ENCODE measurements at regions not wholly inside any gene's neighbourhood (a gene's known extent, or its start where the extent isn't known, plus 50 kb on each side); places are given as distances from the start of the nearest gene placed in this dataset.

DNA sequence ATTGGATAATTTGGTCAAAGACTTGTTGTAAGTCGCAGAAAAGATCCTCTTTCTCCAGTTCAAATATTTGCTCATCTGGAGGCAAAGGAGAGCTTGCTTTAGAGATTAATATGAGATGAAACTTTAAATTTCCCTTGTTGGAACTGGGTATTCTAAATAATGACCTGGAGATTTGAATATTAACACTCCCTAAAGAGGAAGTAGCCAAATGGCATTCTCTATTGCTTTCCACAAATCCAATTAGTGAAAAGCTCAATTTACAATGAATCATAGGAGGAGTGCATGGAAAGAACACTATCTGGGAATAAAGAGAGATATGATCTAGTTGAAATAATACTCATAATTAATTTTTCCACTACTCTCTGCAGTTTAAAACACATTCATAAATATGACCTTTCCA, 641.6 kb upstream of the TENM4 start:
- no peak for FAIRE-seq

DNA sequence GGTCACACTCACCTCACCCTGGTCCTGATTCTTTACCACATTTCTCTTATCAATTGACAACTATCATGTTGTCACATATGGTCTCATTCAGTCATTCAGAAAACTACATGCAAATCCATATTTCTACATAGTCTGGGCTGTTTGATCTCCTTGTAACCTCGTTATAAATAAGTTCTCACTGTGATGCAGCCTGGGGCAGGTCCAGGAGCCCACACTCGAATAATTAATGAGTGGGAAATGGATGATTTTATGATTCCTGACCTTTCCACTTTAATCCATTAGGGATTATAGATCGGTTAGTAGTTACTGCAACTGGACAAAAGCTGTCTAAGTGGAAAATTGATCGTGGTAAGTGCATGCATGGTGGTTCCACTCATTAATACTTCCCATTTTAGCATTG, 636.3 kb upstream of the TENM4 start:
- no peak for FAIRE-seq

DNA sequence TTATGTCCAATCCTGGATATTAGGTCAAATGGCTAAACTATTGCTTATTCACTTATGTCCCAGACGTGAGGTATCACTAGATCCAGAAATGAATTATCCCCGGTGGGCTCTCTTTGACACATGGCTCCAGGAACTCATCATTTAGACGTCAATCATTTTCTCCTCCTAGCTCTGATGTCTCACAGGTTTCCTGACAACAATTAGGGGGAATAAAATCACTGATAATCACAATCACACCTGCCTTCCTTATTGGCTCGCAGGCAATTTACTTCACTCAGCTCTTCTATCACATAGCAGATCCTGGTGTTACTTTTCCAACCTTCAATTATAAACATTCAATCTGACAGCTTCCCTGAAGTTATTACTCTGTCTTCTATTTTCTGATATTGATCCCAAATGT, 634.0 kb upstream of the TENM4 start:
- FAIRE-seq = no peak

DNA sequence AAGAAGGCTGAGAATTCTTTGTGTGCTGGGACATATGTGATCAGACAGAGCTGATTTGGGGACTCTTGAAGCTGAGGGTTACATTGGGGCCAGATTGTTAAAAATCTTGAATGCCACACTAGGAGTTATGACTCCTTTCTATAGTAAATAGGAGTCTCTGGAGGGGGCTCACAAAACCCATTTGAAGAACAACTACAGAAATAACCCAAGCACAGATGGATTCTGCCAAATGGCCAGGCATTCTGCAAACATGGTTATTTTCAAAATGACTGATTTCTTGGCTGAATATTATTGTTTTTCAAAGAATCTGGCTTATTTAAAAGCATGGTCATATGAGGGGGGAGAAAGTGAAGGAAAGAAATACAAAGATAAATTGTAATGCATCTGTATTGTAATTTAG, 625.5 kb upstream of the TENM4 start:
- no peak for FAIRE-seq

DNA sequence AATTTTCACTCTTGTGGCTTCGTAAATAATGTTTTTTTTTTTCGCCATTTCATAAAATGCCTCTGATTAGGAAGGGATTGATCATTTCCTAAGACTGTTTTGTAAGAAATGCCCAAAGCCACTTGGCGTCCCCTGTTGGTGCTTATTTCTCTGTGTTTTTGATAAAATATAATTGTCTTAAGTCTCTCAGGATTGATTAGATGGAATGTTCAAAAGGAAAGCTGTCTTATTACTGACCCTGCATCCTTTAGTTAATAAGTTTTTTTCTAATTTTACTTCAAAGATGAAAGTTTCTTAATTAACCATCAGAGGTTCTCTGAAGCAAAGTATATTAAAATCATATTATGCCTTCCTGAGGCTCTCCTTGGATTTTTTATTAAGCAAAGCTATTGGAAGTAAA, 624.3 kb upstream of the TENM4 start:
- FAIRE-seq = no peak

DNA sequence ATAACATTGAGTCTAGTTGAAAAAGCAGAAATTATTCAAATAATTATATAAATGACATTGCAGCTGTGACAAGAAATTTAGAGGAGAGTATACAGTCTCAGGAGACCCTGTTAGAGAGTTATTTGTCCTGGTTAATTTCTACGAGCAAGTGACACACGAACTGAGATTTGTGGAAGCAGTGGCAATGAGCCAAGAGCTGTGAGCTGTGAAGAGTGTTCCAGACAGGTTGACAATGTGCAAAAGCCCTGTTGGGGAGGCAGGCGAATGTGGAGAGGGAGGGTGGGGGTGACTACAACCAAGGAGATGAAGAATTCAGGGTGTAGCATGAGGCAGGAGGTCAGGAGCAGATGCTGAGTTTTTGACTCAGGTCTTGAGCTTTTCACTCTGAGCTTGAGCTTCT, 620.2 kb upstream of the TENM4 start:
- no peak for FAIRE-seq

DNA sequence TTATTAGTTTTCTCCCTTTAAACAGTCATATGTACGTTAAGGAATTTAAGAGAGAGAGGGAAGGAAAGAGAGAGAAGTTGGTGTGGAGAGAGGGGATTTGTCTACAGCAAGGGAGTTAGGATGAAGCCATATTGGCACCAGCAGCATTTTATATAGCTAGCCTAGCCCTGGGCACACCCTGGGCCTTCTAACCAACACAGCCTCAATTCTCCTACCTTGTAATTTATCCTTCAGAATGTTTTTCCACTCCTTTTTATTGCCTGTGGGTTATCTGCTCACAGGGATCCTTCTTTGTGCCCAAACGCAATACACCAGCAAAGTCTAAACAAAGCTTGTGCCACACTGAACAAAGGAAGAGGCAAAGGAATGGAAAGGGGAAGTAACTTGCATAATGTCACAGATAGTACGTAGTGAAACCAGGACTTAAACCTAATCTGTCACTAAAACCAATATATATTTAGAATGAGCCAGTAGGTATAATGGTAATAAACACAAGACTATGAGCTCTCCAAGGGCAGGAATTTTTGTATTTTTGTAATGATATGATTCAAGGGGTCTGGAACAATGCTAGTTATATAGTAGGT, 613.8 kb upstream of the TENM4 start:
- FAIRE-seq = no peak

DNA sequence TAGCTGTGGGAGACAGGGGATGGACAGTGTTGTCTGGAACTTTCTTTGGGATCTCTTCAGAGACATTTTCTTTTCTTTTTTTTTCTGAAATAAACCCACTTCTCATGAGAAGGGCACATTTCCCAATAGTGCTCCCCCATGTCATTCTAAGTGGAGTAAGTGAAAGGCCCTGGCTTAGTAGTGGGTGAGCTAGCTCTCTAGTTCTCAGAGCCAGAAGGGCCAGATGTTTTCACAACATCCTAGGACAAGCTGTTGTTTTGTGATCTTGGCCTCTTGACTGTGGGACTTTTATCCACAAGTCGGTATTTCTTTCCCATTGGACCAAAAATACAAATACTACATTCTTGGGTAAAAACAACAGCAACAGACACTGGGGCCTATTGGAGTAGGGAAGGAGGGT, 607.7 kb upstream of the TENM4 start:
- no peak for FAIRE-seq

DNA sequence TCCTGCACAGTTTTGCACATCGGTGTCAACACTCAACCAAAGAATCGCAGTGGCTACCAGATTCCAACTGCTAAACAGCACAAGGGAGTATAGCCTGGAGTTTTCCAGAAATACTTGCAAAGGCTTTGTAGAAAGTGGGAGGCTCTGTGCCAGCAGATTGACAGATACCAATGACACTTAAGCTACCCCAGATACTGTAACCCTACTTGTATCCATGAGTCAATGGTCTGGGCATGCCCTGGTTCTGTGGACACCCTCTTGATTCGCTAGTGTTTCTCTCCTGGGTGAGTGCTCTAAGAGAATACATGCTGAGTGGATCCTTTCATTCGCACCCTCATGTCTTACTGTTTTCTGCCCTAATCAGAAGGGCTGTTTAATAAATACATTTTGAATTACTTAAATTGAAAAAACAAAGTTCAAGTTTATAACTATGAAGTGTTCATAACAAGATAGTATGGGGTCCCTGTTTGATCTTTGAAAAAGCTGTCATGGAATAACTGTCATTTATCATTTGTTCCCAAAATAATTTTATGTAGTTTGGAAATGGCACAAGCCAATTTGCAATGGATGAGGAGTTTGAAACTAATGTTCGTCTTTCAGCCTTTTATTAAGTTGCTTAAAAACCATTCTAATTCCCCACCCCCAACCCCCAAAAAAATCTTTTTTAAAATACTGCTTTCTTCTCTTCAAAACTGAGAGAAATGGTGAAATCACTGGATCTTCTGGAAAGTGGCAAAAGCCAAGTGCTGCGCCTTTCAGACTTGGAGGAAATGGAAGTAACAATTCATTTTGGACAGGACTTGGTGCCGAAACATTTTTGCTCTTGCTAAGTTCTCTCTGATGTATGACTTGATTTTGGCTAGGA, 600.5 kb upstream of the TENM4 start:
- no peak for FAIRE-seq

DNA sequence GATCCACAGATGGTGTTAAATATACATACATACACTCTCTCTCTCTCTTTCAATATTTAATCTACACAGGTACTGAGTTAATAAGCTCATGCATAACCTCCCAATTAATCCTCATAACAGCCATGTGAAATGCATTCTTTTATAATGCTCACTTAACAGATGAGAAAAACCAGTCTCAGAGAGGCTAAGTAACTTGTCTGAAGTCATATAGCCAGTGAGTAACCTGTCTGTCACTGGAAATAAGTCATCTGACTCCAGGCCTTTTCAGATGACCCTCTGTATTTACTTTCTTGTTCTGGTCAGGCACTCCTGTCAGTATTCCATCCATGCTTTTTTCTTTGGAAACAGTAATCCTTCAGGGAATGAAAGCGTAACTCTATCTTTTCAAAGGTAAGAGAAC, 594.0 kb upstream of the TENM4 start:
- no peak for FAIRE-seq

DNA sequence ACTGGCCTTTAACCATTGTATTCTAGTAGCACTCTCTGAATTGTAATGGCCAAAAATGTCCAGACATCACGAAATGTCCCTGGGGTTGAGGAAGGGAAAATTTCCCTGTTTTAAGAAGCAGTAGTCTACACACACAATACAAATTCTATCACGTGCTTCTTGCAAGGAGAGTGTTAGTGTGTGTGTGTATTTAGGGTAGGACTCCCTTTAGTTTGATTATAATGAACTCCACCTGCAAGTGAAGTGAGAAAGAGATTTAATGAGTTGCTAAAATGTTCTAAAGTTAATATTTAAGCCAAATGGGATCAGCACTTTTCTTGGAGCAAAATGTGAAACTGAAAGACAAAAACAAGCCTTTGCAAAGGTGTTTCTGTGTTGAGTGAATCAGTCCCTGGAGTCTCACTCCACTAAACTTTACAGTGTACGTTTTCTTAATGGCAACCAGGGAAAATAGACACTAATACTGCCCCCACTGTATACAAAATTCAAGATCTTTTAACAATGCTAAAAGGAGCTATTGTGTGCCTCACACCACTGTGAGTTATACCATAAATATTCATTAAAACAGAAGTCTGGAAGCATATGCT, 590.3 kb upstream of the TENM4 start:
- FAIRE-seq = no peak

DNA sequence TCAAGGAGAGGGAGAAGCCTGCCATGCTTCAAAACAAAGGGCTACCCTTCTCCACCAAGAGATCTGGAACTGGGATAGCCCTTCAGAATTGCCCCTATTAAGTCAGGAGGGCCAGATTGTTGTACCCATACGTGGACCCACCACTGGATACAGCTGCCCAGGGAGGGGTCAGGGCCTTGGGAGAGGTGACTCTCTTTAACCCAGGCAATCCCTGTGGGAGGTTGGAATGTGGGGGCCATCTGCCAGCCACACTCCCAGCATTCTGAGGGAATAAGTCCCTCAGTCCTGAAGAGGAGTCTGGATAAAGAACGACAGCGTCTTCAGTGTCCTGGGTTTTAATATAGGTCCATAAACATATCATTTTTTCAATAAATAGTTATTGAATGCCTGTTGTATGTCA, 588.2 kb upstream of the TENM4 start:
- FAIRE-seq = no peak

DNA sequence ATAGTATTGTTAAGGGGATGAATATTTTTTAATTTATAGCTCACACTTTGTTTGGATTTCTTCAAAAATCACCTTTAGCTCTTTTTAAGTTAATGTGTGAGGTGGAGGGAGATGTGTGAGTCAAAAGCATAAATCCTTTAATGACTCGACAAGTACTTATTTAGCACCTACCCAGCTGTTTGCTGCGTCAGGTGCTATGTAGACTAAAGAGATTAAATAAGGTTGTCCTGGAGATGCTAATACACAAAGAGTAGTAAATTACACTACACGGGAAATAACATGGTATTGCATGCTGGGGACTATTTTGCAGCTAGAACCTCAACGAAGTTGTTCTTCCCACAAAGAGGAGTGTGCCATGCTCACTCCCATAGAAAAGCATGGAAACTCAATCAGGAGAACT, 583.3 kb upstream of the TENM4 start:
- FAIRE-seq = no peak

DNA sequence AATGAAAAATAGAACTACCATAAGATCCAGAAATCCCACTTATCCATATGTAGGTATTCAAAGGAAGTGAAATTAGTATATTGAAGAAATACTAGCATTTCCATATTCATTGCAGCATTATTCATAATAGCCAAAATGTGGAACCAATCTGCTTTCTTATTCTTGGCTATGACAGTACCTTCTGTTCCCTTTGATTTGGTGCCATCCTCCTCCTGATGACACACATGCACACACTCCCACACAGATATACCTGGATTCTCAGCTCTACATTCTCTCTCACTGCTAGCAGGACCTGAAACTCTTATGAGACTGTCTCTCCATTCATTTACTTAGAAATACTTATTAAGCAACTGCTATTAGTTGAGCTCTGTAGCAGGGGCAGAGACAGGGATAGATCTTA, 582.6 kb upstream of the TENM4 start:
- FAIRE-seq = no peak

DNA sequence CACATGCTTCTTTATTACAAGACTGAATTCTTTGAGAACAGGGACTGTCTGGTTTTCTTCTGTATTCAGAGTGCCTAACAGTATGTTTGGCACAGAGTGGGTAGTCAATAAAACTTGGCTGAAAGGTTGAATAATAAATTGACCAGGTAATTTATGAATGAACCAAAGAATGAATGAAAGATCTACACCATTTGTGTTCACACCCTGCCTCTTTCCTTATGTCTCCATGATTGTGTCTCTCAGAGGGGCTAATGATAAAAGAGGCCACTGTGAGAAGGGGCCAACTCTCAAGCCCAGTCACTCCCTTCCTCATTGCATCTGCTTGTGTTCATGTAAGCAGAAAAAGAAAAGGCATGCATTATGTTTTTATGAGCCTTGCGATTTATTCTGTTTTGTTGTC, 569.7 kb upstream of the TENM4 start:
- FAIRE-seq = no peak

DNA sequence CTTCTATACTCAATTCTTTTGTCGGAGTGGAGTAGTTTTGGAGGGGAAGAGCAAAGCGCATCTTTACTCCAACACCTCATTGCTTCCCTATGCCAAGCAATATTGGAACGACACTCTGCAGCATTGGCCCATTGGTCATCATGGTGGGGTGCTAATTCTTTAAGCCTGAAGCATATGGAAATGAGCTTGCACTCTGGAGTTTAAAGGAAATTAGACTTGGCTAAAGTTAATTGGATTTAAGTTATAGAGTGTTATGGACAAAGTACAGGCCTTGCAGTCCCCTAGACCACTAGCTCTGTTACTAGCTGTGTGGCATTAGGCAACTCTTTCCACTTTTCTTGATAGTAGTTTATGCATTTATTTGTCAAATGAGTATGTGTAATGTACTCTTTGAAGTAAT, 568.3 kb upstream of the TENM4 start:
- no peak for FAIRE-seq

DNA sequence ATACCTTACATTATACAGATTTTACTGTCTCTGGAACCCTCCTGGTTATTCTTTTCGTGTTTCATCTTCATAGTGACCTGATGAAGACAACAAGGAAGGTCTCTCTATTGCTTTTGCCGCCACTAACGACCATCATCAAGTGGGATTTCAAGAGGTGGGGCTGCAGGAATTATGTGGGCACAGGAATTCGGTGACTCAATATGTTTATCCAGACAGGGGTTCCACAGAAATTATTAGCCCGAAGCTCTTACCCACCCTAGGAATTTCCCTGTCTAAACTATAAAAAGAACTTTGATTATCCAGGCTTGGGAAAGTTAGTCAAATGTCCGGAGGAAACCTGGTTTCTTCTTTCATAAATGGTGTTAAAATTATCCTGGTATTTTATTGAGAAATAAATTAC, 566.8 kb upstream of the TENM4 start:
- FAIRE-seq = no peak

DNA sequence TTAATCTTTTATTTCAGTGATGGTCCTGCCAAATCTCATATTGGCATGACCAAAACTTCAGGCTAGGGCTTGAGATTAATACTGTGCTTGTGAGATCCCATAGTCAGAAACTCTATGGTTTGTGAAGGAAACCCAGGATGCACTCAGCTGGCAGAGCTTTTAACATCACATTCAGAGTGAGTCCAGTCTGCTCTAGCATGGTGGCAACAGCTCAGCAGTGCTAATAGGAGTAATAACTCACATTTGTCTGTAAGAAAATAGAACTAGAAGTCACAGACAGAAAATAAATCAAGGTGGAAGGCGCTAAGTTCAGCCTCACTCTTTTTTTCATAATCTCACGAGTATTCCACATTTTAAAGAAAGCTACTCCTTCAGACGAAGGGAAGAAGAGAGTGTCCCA, 549.3 kb upstream of the TENM4 start:
- FAIRE-seq = no peak

DNA sequence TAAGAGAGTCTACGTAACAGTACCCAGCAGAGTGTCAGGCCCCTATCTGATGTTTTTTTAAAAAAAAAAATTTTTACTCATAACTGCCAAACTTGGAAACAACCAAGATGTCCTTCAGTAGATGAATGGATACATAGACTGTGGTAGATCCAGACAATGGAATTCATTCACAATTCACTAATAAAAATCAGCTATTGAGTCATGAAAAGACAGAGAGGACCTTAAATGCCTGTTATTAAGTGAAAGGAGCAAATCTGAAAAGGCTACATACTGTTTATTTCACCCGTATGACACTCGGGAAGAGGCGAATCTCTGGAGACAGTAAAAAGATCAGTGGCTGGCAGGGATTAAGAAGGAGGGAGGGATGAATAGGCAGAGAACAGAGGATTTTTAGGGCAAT, 541.4 kb upstream of the TENM4 start:
- FAIRE-seq = no peak

DNA sequence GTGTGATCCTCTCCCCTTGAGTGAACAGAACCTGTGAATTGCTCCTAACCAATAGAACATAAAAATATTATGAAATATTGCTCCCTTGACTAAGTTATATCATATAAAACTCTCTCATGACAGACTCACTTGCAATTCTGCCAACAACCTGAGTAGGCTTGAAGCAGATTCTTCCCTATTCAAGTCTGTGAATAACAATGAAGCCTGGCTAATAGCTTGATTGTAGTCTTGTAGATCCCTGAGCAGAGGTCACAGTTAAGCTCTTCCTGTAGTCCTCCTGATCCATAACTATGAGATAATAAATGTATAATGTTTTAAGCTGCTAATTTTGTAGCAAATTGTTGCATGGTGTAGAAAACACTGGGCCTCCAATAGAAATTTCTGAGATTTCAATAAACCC, 540.1 kb upstream of the TENM4 start:
- FAIRE-seq = no peak

DNA sequence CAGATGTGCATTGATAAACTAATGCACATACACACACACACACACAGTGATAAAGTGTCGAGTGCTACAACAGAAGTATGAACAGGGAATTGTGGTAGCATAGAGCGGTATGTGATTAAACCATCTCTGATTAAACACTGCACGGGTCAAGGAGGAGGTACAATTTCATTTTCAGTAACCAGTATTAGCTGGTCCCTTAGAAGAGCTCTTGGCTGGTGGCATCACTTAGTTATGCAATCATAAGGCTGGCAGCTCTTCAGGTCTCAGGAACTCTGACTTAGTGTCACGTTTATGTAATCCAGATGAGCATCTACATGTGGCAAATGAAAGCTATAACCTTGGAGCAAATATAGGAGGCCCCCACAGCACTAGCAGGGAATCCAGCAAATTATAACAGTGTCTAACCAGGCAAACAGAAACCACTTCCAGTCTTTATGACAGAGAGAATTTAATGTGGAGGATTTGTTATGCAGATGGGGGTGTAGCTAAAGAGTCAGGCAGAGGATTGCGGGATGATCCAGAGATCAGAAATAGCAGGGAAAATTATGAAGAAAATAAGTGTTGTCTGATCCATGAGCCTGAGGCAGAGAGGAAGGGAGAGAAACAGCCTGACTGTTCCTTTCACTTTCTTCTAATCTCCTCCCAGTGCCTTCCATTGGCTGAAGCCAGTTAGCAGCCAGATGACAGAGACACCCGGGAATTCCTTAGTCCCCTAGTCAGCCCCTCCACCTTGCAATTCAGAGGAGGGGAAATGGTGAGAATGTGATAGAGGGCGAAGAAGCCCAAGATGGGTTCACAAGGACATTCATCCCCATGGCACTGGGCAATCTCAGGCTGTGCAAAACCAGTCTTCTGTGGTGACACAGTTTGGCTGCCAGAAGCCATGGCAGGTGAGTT, 533.1 kb upstream of the TENM4 start:
- FAIRE-seq = no peak

DNA sequence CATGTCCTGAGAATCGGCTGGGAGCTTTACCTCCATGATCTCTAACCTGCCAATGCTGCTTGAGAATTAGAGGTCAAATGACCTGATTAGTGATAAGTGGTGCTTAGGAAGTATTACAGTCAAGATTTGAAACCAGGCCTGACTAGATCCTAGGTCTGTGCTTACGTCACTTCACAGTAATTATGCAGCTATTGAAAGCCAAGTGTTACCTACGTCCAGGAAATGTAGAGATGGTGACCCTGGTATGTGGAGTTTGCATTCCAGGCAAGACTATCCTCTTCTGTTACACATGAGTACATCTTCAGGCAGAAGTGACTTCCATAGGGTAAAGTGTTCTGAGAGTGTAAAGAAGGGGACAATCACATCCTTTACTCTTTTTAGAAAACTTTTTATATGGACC, 530.4 kb upstream of the TENM4 start:
- FAIRE-seq = no peak

DNA sequence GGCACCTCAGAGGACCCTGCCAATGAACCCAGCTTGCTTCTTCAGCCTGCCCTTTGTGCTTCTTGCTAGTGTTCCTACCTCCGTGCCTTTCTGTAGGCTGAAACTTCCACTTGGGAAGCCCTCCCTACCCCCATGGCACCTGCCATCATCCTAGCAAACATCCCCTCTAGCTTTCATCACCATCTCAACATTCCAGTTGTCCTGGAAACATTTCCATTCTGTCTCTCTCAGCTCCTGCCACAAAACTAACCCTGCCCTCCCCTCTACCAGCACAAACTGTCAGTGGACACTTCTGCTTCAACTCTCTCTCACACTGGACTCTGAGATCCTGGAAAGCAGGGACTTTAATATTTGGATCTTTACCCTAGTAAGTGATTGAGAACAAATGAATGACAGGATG, 525.8 kb upstream of the TENM4 start:
- no peak for FAIRE-seq

All from TTC549 (cell line).